H1 (cell line): ENCODE measurements at regions not wholly inside any gene's neighbourhood (a gene's known extent, or its start where the extent isn't known, plus 50 kb on each side); places are given as distances from the start of the nearest gene placed in this dataset.

ENCODE experiments used
- CTCF ChIA-PET: fragments of 300-600 bp; sonication (Branson Sonifier 250); formaldehyde crosslinking; loops from one replicate; lab custom pipeline; 2021; ENCODE audit not compliant: partially characterized antibody; lab: Charles Lee
- POLR2A ChIA-PET: fragments of 300-600 bp; sonication (Branson Sonifier 250); formaldehyde crosslinking; loops from one replicate; lab custom pipeline; 2021; ENCODE audit warnings: inconsistent platforms; ENCODE audit not compliant: partially characterized antibody; lab: Charles Lee
- DNase-seq, 2 experiments: peaks; one replicate each; pipeline versions ENCODE4 v3.0.0 to v3.0.0-alpha.2; 2010 to 2022; ENCODE audit warnings: low spot score in 2 of 2, low read depth in 1 of 2, mixed read lengths in 1 of 2
- FAIRE-seq: peaks from 2 replicates; lab custom pipeline; 2011; peaks lifted over from hg19 to GRCh38; lab: Jason Lieb, UNC
- H2AFZ ChIP-seq: 2 replicates; pipeline ENCODE4 v1.8.1; 2012; ENCODE audit warnings: low read length, inconsistent platforms
- H2AK5ac ChIP-seq: 2 replicates; pipeline ENCODE4 v1.6.1; 2013; ENCODE audit warnings: low read depth, low read length
- H2BK120ac ChIP-seq: replicated peaks from 2 replicates; pipeline ENCODE3; 2013; ENCODE audit warnings: low read depth, low read length, inconsistent platforms
- H2BK12ac ChIP-seq: 2 replicates; pipeline ENCODE4 v1.6.1; 2013; ENCODE audit warnings: low read depth, low read length
- H2BK15ac ChIP-seq: 2 replicates; pipeline ENCODE4 v1.6.1; 2013; ENCODE audit warnings: low read length
- H2BK20ac ChIP-seq: 2 replicates; pipeline ENCODE4 v1.6.1; 2013; ENCODE audit warnings: low read length
- H2BK5ac ChIP-seq: 2 replicates; pipeline ENCODE4 v1.6.1; 2013; ENCODE audit warnings: low read depth, low read length
- H3K14ac ChIP-seq: 2 replicates; pipeline ENCODE4 v1.6.1; 2013; ENCODE audit warnings: inconsistent platforms; ENCODE audit not compliant: insufficient read length
- H3K18ac ChIP-seq: 2 replicates; pipeline ENCODE4 v1.6.1; 2013; ENCODE audit warnings: low read length; ENCODE audit errors: extremely low read depth
- H3K23ac ChIP-seq: 2 replicates; pipeline ENCODE4 v1.6.1; 2013; ENCODE audit warnings: inconsistent platforms; ENCODE audit not compliant: insufficient read length
- H3K23me2 ChIP-seq: 2 replicates; pipeline ENCODE4 v1.6.1; 2013; ENCODE audit warnings: low read depth, low read length
- H3K27ac ChIP-seq: 2 replicates; pipeline ENCODE4 v1.6.1; 2011; ENCODE audit warnings: low read depth, low read length, inconsistent platforms
- H3K27me3 ChIP-seq, 4 experiments: replicated peaks in 1 of 4; 1 replicate in 1 of 4; 2 replicates in 3 of 4; pipeline versions ENCODE4 v1.6.1 to v1.8.1; 2011 to 2013; ENCODE audit warnings: low read length in 3 of 4, mild to moderate bottlenecking in 3 of 4, inconsistent platforms in 2 of 4, mixed read lengths in 2 of 4, moderate library complexity in 1 of 4; ENCODE audit not compliant: control insufficient read depth in 3 of 4, insufficient read depth in 3 of 4; ENCODE audit errors: extremely low read depth in 1 of 4
- H3K36me3 ChIP-seq, 4 experiments: 2 replicates each; pipeline versions ENCODE4 v1.6.1 to v1.8.1; 2011 to 2013; ENCODE audit warnings: mild to moderate bottlenecking in 4 of 4, low read length in 3 of 4, moderate library complexity in 2 of 4, control low read depth in 1 of 4, inconsistent platforms in 1 of 4; ENCODE audit not compliant: insufficient read depth in 4 of 4, control insufficient read depth in 2 of 4
- H3K4ac ChIP-seq: replicated peaks from 2 replicates; pipeline ENCODE3; 2013; ENCODE audit warnings: low read length, low read depth, mixed read lengths, inconsistent platforms; ENCODE audit not compliant: insufficient read length
- H3K4me1 ChIP-seq, 4 experiments: replicated peaks in 1 of 4; 1 replicate in 1 of 4; 2 replicates in 3 of 4; pipeline versions ENCODE4 v1.6.1 to v1.8.1; 2011 to 2013; ENCODE audit warnings: low read length in 3 of 4, inconsistent platforms in 2 of 4, mixed read lengths in 1 of 4; ENCODE audit not compliant: insufficient read depth in 4 of 4, control insufficient read depth in 3 of 4
- H3K4me2 ChIP-seq, 2 experiments: 2 replicates each; pipeline versions ENCODE4 v1.6.1 to v1.8.1; 2011 to 2013; ENCODE audit warnings: low read depth in 2 of 2, low read length in 2 of 2, control low read depth in 1 of 2, inconsistent platforms in 1 of 2, mild to moderate bottlenecking in 1 of 2; ENCODE audit not compliant: insufficient read depth in 1 of 2
- H3K4me3 ChIP-seq, 4 experiments: fragments of 200-600, 300-600 bp in 1 of 4; sonication (generic), shearing (Covaris generic), sonication (Bioruptor Twin) in 1 of 4; 2 replicates each; pipeline versions ENCODE4 v1.5.1 to v1.8.1; 2011 to 2016; ENCODE audit warnings: low read length in 4 of 4, low read depth in 3 of 4, control low read depth in 2 of 4, inconsistent platforms in 2 of 4, mild to moderate bottlenecking in 2 of 4, mixed read lengths in 1 of 4, moderate library complexity in 1 of 4; ENCODE audit not compliant: insufficient read depth in 2 of 4; ENCODE audit errors: extremely low read depth in 1 of 4
- H3K56ac ChIP-seq: replicated peaks from 2 replicates; pipeline ENCODE3; 2013; ENCODE audit warnings: low read depth, mild to moderate bottlenecking, mixed read lengths, low read length, inconsistent platforms; ENCODE audit not compliant: insufficient read length
- H3K79me1 ChIP-seq: 2 replicates; pipeline ENCODE4 v1.6.1; 2013; ENCODE audit warnings: low read depth, low read length, control low read depth
- H3K79me2 ChIP-seq, 2 experiments: 2 replicates each; pipeline versions ENCODE4 v1.6.1 to v1.8.1; 2012 to 2013; ENCODE audit warnings: low read length in 2 of 2, mild to moderate bottlenecking in 2 of 2, inconsistent platforms in 1 of 2; ENCODE audit not compliant: insufficient read depth in 2 of 2, control insufficient read depth in 1 of 2
- H3K9ac ChIP-seq, 4 experiments: replicated peaks in 1 of 4; 1 replicate in 1 of 4; 2 replicates in 3 of 4; pipeline versions ENCODE4 v1.6.1 to v1.8.1; 2011 to 2013; ENCODE audit warnings: low read depth in 3 of 4, low read length in 3 of 4, control low read depth in 2 of 4, mild to moderate bottlenecking in 2 of 4, moderate library complexity in 2 of 4, inconsistent platforms in 1 of 4; ENCODE audit errors: extremely low read depth in 1 of 4
- H3K9me3 ChIP-seq, 2 experiments: 2 replicates each; pipeline versions ENCODE4 v1.6.1 to v1.8.1; 2012 to 2013; ENCODE audit warnings: mild to moderate bottlenecking in 2 of 2, moderate library complexity in 2 of 2, control low read depth in 1 of 2, inconsistent platforms in 1 of 2, low read depth in 1 of 2, low read length in 1 of 2, mixed read lengths in 1 of 2; ENCODE audit not compliant: insufficient read depth in 2 of 2
- H4K20me1 ChIP-seq, 2 experiments: replicated peaks in 1 of 2; 2 replicates each; pipeline versions ENCODE3 to v1.8.1; 2011 to 2013; ENCODE audit warnings: inconsistent platforms in 2 of 2, low read length in 2 of 2, mild to moderate bottlenecking in 1 of 2; ENCODE audit not compliant: insufficient read depth in 2 of 2, control insufficient read depth in 1 of 2
- H4K5ac ChIP-seq: 2 replicates; pipeline ENCODE4 v1.6.1; 2013; ENCODE audit warnings: low read length, low read depth, mixed read lengths, inconsistent platforms; ENCODE audit not compliant: insufficient read length
- H4K8ac ChIP-seq: 2 replicates; pipeline ENCODE4 v1.8.0; 2013; ENCODE audit warnings: mild to moderate bottlenecking, moderate library complexity, low read length, inconsistent platforms; ENCODE audit not compliant: insufficient read depth; ENCODE audit errors: extremely low read depth
- H4K91ac ChIP-seq: replicated peaks from 2 replicates; pipeline ENCODE3; 2013; ENCODE audit warnings: low read length, mixed read lengths, inconsistent platforms; ENCODE audit not compliant: insufficient read length
- CREB1 ChIP-seq: IDR thresholded peaks from 2 replicates; pipeline ENCODE4 v1.6.1; 2012; ENCODE audit warnings: inconsistent platforms
- JUN ChIP-seq: IDR thresholded peaks from 2 replicates; pipeline ENCODE4 v1.6.1; 2011; ENCODE audit warnings: low read depth, mild to moderate bottlenecking, improper control_type of control experiment, low read length
- SP1 ChIP-seq: IDR thresholded peaks from 2 replicates; pipeline ENCODE4 v1.6.1; 2011; ENCODE audit warnings: low read depth, low read length
- WGBS, 2 experiments: shearing (Covaris generic) in 1 of 2; methylation state at CpG; one replicate each; pipeline versions ENCODE4 v1.1.6 to v1.1.7; 2013 to 2015; ENCODE audit warnings: low lambda C conversion rate in 2 of 2, mixed read lengths in 2 of 2, inconsistent platforms in 1 of 2, low coverage in 1 of 2, missing lambda C conversion rate in 1 of 2; ENCODE audit not compliant: insufficient replicate concordance in 2 of 2, insufficient coverage in 1 of 2, insufficient read length in 1 of 2; ENCODE audit errors: extremely low coverage in 1 of 2, missing lambda C conversion rate in 1 of 2; 5-methylcytosine and 5-hydroxymethylcytosine counted together
- TF ChIP-seq, protein P1 (sequence below): IDR thresholded peaks from 2 replicates; pipeline ENCODE4 v1.6.1; 2012; ENCODE audit warnings: low read length, inconsistent platforms

DNA sequence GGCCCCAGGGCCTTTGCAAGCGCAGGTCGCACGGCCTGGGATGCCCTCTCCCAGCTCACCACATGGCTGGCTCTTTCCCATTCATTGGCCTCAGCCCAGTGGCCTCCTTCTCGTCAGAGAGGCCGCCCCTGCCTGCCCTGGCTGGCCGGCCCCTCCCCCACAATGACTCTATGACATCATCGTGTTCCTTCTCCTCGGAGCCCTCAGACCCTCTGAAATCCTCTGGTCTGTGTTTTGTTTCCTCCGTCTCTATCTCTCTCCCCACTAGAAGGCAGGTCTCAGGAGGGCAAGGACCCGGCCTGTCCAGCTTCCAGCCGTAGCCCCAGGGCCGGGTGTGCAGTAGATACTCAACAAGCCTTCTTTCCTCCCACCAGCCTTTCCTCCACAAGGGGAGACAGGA, 164.8 kb upstream of the FOXF1 start:
- Histone ChIP-seq H2BK15ac (no peak overlapping the region), H3K56ac (no peak overlapping the region), H3K9ac (no peak overlapping the region), H4K8ac (no peak overlapping the region), H3K14ac (no peak overlapping the region), H3K79me1 (no peaks in the 10 kb centered on the region), H2BK20ac (no peak overlapping the region), H3K18ac (no peak overlapping the region), H2BK120ac (no peak overlapping the region), H4K91ac (no peak overlapping the region), H3K23ac (no peak overlapping the region), H3K9me3 (no peaks in the 10 kb centered on the region), H3K4ac (no peak overlapping the region)
- TF ChIP-seq, protein P1, sequence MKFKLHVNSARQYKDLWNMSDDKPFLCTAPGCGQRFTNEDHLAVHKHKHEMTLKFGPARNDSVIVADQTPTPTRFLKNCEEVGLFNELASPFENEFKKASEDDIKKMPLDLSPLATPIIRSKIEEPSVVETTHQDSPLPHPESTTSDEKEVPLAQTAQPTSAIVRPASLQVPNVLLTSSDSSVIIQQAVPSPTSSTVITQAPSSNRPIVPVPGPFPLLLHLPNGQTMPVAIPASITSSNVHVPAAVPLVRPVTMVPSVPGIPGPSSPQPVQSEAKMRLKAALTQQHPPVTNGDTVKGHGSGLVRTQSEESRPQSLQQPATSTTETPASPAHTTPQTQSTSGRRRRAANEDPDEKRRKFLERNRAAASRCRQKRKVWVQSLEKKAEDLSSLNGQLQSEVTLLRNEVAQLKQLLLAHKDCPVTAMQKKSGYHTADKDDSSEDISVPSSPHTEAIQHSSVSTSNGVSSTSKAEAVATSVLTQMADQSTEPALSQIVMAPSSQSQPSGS = 0 out of 2 replicates have a peak, but pooled peaks have one; percentile 56
- TF ChIP-seq JUN = no peak
- no peak for TF ChIP-seq SP1
- TF ChIP-seq CREB1 = 0 out of 2 replicates have a peak, but pooled peaks have one; percentile 11
- TF ChIP-seq, all 59 proteins: peak for 2
- Histone ChIP-seq H2AFZ (no peak overlapping the region), H3K27ac (no peak overlapping the region), H2BK12ac (no peak overlapping the region), H2BK5ac (no peak overlapping the region), H3K4me3 (no peak overlapping the region), H3K36me3 (no peaks in the 10 kb centered on the region), H3K4me1 (peaks cover 2 to 17% (median 8%) of the 10 kb centered on the region in 4 experiments), H4K5ac (no peak overlapping the region), H3K23me2 (no peaks in the 10 kb centered on the region), H4K20me1 (no peaks in the 10 kb centered on the region), H3K79me2 (no peaks in the 10 kb centered on the region), H3K4me2 (no peak overlapping the region), H2AK5ac (no peak overlapping the region), H3K27me3 (peaks cover 0 to 11% (median 3%) of the 10 kb centered on the region in 4 experiments; a peak in 4 of 7 replicates)
- FAIRE-seq (no peak), DNase-seq (no peak)
- CTCF ChIA-PET = interaction anchor here (1.4 kb wide), 1 partner anchor 172 kb away, joined by 4 read pairs; no protein-coding TSS in a partner anchor
- WGBS, 2 experiments = 78% methylated on average over 6 of the region's 12 CpGs; no CpG with 5 or more reads in 1 of the 2 experiments
- POLR2A ChIA-PET = no interaction called here
